HG03159 (cell line): ENCODE measurements at regions not wholly inside any gene's neighbourhood (a gene's known extent, or its start where the extent isn't known, plus 50 kb on each side); places are given as distances from the start of the nearest gene placed in this dataset.
"Not testable (repeated sequence)": the region's sequence is repeated elsewhere in the genome, so short reads cannot be mapped to it uniquely, and the experiment has no call there.

Experiments
- ATAC-seq: cut with Tn5 transposase; IDR thresholded peaks from one replicate; pipeline ENCODE4 v1.9.1; 2021; ENCODE audit warnings: mild to moderate bottlenecking, moderate library complexity; ENCODE audit not compliant: unreplicated experiment

DNA sequence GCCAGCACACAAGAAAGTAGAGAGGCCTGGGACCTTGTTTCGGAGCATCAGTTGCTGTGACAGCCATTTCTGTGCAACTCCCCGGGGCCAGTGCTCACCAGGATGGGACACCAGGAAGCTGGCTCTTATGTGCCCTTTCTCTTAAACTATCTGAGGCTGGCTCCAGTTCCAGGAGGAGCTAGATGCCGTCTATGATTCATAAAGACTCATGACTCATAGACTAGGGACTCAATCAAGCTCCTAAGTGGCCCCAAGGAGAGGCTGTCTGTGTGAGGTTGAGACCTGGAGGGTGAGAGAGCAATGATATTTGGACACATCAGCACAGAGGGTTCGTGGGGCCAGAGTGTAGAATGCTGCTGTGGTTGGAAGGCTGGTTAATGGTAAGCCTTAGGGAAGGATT is 580.1 kb downstream of the CCSER2 start:
- ATAC-seq, result no peak

DNA sequence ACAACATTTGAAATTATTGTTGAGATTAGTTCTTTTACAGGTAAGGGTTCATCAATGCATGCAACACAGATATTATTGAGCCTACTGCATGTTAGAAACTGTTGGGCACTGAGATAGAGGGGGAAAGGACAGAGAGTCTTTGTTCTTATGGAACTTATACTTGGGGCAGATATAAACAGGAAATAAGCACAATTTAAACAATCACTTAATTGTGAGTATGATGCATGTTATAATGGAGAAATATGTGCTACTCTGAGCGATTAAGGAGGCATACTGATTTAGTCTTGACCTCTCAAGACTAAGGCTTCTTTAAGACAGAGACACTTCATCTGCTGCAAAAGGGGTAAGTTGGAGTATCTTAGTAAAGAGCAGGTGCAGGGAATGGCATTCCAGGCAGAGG is 593.3 kb downstream of the CCSER2 start:
- no peak for ATAC-seq

DNA sequence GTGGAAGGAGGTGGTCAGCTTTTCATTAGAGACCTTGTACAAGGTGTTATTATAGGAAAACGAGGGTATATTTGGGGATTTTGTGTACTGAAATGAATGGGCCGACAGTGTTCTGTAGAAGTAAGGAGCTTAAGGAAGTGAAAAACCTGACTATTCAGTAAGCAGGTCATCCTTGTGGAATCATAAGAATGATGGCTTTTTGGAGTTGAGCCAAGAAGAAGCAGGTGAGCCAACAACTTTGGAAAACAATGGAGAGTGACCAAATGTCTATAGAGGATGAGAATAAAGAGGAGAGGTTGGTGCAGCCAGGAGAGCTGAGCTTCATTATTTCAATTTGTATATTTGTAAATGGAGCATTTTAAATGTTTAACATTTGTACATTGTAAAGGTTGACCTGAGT is 595.7 kb downstream of the CCSER2 start:
- ATAC-seq, result no peak

DNA sequence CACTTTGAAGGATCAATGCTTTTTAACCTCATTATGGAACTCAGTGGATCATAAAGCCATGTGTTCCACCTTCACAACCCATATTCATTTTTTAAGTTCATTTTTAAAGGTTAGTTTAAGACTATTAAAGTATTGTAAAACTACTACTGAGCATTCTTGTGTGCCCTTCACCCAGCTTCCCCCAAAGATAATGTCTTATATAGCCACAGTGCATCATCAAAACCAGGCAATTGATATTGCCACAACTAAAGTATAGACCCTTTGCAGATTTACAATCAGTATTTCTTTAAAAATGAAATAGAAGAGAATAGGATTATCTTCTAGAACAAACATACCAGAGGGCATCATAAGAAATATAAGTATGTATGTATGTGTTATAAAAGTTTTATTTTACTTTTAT is 597.1 kb downstream of the CCSER2 start:
- ATAC-seq, result no peak

DNA sequence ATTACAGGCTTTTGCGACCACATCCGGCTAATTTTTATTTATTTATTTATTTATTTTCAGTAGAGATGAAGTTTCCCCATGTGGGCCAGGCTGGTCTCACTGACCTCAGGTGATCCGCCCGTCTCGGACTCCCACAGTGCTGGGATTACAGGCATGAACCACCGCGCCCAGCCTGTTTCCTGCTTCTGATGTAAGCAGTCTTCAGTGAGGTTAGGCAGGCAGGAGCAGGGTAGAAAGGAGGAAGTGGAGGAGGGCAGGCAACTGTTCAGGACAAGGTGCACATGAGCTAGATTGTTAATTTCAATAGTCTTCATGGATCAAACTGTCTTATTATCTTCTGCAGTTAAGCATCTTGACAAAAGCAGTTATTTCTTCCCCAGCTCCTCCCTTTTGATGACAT is 605.0 kb downstream of the CCSER2 start:
- ATAC-seq, result no peak

DNA sequence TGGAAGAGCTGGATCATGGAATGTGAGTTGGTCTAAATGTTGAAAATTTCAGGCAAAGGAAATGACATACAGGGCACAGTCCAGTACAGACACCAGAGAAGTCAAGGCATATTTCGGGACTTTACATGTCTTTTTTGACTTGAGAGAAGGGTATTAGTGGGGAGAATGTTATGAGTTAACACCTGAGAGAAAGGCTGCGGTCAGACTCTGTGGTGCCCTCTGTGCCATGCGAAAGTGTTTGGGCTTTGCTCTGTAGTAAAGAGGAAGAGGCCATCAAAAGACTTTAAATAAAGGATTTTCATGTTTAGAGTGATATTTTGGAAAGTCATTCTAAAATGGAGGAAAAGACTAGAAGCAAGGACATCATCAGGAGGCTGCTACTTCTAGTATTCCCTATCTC is 607.4 kb downstream of the CCSER2 start:
- no peak for ATAC-seq

DNA sequence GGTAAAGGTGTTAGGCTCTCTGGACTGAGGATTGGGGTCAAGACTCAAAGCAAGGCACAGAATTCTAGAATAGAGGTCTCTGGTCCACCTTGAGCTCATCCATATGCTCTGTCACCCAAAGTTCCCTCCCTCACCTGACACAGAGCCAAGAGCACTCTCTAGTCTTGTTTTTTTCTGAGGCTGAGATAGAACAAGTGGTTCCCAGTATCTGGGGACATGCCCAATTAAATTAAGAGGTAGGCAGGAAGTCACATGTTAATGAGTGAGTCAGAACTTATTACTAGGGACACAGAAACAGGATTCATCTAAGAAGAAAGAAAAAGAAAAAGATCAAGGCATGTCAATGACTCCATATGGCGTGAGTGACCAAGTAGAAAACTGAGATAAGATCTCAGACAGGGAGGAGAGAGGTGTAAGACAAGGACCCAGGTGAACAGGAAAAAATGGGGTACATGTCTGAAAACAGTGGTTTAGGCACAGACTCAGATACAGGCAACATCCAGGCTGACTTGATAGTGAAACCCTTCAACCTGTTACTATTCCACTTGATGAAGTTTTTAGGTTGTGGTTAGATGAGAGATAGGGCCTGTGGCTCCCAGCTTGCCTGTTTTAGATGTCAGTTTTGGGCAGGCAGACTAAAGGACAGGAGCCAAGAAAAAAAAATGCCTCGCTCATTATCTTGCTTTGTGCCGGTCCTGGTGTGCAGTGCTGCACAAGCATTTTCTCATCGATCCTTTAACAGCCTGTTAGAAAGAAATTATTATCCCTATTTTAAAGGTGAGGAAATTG is 609.9 kb downstream of the CCSER2 start:
- no peak for ATAC-seq

DNA sequence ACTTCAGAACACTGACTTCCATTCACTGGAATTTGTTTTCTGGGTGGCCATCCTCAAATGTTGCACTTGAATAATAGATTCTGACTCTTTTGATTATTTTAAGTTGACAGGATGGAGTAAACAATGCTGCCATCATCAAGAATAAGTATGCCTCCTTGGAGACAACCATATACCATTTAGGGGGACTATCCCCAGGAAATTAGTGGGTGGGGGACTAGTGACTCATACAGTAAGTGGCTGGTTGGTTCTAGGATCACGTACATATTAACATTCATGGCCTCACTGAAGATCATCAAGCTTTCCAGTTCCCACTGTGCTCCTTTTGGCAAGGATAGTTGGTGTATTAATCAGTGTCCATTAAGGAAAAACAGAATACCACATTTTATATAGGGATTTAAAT is 615.2 kb downstream of the CCSER2 start:
- no peak for ATAC-seq

DNA sequence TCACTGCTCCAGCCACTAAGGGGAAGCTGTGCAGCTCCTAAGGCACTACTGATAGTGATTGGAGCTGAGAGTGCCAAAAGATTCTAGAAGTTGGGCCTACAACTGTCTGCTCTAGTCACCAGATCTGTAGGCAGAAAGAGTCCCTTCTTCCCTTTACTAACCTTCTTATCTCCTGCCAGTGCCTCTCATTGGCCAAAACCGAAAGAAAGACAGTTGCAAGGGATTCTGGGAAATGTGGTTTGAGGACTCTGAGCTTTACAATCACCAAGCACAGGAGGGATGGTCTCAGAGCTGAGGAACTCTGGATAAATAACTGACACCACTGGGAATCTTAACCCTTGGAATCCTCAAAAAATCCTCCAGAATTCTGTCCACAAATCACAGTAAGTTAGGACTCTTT is 615.8 kb downstream of the CCSER2 start:
- ATAC-seq, result no peak

DNA sequence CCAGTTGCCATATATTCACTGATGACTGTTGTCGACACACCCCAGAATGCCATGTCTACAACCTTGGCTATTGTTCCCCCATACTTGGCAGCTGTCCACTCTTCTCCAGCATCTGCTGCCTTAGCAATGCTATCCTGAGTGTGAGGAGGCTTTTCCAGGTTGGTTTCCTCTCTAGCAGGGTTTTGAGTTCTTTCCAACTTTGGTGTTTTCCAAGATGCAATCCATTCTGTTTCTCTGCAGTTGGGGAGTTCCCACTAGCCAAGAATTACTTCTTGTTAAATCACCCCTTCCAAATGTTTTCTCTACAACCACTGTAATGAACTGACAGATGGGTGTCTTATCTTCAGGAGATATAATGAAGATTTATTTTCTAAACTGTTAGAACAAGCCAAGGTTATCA is 617.4 kb downstream of the CCSER2 start:
- no peak for ATAC-seq

DNA sequence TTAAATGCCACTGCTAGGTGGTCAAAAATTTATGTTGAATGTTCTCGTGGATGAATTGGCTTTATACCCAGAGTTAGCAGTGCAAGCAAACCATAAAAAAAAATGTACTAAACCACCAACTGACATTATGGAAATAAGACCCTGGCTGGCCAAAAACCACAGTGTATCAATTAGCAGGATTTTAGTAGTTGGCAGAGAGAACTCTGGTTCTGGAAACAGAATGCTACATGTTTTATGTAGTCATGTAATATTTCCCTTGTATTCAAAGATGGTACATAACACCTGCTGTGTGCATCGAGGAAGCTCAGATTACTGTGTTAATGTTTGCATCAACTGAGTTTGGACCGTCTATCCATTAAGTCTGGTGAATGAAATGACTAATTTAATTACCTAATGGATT is 618.5 kb downstream of the CCSER2 start:
- no peak for ATAC-seq

DNA sequence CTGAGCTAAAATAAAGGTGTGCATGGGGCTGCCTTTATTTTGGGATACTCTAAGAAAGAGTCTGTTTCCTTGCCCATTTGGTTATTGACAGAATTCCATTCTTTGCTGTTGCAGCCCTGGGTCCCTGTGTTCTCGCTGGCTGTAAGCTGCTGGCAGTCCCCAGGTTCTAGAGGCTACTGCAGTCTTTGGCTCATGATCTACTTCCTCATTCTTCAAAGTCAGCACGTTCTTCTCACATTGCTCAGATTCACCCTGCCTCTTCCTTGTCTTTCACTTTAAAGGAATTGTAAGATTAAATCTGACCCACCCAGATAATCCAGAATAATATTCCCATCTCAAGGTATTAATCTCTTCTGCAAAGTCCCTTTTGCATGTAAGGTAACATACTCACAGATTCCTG is 620.3 kb downstream of the CCSER2 start:
- no peak for ATAC-seq

DNA sequence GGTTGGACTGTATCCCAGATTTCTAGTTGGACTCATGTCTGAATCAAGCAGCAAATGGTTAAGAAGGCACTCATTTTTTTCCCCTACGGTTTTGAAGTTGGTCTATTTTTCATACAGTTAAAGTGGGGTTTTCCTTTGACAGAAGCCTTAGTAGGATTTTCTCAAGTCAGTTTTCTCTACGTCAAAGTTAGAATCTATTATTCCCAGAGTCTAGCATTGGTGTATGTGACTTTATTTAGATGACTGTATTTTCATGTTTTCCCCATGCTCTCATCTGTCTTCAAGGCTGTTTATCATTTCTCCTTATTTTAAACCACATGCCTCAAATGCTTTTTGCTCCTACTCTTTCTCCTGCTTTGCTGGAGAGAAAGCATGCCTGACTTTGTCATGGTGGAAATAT is 623.2 kb downstream of the CCSER2 start:
- ATAC-seq, result no peak

DNA sequence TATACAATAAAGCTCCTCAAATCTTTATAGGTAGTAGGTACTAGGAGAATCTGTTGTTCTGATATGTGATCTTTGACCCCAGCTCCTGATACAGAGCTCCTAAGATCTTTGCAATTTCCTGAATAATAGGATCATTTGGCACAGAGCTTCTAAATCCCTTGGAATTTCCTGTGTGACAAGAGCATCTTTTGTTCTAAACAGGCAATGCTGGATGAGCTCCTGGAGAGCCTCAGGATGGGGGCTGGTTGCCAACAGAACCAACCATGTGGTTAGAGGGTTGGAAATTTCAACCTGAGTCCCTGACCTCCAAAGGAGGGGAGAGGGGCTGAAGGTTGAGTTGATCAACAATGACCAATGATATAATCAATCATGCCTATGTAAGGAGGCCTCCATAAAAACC is 629.0 kb downstream of the CCSER2 start:
- ATAC-seq, result no peak

DNA sequence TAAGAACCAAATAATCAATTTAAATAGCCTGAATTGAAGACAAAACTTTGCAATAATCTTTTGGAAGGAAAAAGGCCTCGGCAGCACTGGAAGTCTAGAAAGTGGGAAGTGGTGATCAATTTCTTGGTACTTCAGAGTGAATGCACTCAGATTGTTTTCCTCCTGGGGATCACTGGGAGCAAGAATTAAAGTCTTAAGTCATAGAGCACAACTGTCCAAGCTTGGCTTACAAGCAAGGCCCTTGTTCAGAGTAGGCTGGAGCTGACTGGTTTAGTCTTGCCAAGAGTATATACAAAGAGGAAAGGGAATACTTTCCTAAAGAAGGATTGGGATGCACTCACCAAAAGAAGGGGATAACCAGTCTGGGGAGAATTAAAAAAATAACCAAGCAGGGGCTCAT is 637.1 kb downstream of the CCSER2 start:
- ATAC-seq, result no peak

DNA sequence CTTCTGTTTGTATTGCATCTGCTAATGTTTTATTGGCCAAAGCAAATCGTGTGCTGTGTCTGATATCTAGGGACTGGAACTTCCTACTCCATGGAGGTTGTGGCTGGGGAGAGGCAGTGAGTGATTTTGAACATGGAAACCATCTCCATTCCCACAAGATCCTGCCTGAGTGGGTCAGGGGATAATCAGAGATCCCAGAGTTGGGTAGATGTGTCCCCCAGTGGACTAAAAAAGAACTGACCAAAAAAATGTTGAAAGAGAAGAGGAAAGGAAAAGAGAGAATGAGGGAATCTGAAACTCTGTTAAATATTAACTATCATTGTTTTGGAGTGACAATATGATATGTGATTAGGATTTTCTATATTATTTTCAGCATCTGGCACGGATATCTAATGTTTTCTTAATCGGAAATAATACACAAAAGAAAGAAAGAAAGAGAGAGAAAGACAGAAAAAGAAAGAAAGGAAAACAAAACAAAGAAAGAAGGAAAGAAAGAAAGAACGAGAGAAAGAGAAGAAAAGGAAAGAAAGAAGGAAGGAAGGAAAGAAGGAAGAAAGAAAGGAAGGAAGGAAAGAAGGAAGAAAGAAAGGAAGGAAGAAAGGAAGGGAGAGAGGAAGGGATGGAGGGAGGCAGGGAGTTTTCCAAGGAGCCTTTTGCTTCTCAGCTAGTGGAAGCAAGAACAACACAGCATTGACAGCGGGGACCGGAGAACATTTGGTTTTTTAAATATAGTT is 638.5 kb downstream of the CCSER2 start:
- ATAC-seq, result no peak

DNA sequence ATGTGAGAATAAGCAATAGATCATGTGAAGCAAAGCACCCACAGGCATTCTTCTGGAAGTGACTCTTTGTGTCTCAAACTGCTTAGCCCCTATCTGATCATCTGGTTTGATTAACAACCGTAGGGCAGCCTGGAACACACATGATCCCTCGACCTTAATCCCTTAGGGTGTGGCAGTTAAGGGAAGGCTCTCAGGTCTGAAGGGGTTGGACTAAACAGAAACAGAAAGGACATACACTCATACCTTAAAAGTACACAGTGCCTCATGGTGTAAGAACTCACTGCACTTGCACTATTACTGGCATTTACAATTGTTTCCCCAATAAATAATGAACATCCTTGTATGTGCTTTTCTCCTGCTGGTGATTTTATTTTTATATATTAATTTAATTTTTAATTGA is 640.9 kb downstream of the CCSER2 start:
- ATAC-seq, result not testable (repeated sequence)

DNA sequence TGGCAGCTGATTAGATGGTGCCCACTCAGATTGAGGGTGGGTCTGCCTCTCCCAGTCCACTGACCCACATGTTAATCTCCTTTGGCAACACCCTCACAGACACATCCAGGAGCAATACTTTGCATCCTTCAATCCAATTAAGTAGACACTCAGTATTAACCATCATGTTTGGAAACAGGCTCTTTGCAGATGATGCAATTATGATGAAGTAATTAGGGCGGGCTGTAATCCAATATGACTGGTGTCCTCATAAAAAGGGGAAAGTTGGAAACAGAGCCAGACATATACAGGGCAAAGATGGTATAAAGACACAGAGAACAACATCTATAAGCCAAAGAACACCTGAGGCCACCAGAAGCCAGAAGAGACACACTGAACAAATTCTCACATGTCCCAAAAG is 658.6 kb downstream of the CCSER2 start:
- no peak for ATAC-seq

DNA sequence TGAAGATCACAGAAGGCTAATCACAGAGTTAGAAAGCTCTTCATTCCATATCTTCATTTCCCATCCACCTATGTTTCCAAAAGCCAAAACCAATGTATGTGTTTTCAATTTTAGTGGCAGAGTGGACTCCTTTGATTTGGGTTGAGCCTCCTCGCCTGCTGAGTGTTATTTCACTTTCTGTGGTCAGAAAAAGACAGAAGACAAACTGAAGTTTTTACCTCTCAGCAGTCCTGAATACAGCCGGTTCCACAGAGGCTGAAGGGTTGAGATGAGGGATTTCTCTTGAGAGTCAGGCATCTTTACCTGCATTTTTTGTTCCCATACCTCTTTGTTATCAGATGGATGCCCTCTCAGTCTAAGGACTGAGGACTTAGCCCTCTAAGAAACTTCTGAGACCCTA is 659.6 kb downstream of the CCSER2 start:
- ATAC-seq, result no peak

DNA sequence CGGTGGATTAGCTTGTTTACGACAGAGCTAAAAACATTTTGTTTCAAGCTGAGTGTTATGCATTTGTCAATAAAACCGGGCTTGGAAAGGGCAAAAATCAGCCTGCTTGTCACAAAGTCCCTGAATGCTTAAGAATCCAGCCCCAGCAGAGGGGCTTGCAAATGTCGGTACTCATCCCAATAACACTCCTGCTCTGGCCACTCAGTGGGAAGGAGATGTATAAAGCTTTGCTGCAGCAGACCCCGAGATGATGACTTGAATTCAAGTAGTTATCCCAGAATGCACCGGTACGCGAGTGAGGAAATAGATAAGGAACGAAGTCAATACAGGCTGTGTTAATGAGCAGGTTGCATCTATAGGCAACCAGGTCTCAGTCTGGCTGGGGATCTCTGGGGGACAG is 662.3 kb downstream of the CCSER2 start:
- no peak for ATAC-seq

DNA sequence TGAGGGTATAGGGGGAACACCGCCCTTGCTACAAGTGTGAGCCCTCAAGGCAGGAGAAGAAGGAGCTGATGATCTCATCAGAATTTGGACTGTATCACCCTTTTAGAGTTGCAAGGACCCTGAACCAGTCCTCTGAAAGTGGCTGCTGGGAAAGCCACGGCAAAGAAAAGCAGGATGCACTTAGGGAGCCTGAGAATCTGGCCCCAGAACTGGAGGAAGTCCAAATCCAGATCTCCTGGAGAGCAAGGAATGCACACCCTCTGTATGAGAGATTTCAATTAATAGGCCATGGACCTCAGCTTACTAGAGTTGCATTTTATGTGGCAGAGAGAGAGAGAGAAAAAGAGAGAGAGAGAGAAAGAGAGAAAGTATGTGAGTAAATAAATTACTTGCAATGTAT is 662.9 kb downstream of the CCSER2 start:
- ATAC-seq, result no peak

DNA sequence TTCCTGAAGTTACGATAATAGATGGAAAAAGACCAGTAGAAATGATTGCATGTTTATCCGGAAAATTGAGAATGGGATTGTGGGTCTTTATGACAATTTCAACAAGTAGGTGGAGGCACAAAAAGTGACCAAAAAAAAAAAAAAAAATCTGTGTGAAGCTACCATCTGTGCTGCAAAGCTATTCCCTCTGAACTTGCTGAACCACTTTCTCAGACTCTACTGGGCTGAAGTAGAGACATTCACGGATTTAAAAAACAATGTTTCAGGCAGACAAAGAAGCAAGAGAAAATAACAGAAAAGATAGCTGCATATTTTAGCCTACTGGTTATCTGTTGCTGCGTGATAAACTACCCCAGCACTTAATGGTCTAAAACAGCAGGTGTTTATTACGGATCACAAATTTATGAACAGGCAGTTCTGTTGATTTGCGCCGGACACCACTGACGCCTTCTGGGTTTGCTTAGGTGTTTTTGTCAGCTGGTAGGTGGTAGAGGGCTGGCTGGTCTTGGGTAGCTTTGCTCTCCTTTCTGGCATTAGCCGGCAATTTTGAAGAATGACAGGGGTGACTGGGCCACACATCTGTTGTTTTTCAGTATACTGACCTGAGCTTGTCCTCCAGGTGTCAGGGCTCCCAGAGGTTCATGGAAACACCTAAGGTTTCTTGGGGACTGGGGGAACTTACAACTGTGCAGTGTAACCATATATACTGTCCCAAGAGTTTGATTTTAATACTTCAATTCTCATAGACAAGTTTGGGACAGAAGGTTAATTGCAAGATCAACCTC is 665.1 kb downstream of the CCSER2 start:
- ATAC-seq, result no peak
